ENCODE measurements at regions not wholly inside any gene's neighbourhood (a gene's known extent, or its start where the extent isn't known, plus 50 kb on each side); places are given as distances from the start of the nearest gene placed in this dataset.

DNA sequence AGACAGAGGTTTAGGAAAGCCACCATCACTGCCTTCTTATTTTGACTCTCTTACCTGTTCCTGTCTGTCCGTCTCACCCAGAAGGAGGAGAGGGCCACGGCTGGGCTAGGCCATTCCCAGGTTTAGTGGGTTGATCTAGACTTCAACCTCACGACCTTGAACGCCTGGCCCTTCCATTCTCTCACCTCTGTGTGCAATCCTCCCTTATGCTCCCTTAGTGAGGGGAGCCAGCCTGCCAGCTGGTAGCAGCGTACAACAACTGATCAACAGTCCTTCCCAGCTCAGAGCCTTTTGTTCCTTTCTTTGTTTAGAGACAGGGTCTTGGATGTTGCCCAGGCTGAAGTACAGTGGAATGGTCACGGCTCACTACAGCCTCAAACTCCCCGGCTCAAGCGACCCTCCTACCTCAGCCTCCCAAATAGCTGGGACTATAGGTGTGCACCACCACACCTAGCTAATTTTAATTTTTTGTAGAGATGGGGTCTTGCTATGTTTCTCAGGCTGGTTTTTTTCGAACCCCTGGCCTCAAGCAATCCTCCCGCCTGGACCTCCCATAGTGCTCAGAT, 123.9 kb downstream of the ZNF664 start:
- DNase-seq (no peak), ATAC-seq (no peak)

DNA sequence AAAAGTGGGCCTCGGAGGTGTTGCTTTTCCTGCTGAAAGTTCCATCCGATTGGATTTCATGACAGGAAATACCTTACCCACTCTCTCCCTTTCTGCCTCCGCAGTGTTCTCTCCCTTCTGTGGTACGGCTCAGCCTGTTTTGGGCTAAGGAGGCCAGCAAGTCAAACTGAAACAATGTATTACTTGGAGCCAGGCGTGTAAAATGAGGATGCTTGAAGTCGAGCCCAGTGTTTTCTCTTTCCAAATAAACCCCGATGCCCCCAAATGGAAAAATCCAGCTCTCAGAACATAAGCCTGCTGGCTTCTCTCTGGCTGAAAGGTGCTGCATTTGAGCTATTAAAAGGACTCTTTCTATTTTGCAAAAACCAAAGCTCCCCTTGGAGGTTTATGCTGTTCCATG, 124.7 kb downstream of the ZNF664 start:
- no peak for ATAC-seq
- DNase-seq = no peak

DNA sequence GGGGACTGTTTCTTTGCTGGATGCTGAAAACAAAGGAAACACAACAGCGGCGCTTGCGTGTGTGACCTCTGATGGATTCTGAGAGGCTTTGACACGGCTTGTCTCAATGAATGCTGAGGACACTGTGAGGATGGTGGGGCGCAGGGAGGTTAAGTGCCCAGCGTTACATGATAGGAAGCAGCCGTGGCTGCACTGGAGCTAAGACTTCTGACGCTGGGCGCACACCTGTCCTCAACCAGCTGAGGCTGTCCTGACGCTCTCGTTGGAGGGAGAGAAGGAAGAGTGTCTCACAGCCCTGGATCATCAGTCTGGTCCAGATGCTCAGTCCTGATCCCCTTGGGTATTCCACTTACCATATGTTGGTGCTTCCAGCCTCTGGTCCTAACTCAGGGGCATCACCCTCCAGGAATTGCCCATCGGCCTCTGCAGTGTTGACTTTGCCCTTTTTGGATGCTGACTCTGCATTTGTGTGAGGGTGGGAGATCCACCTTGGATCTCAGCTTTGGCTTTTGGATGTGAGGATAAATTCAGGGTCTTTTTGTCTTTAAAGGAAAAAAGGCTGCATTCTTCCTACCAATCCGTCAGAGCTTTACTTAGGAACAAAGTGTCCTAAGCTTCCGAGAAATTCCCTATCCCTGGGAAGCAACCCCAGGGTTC, 125.2 kb downstream of the ZNF664 start:
- DNase-seq = no peak
- ATAC-seq = no peak

DNA sequence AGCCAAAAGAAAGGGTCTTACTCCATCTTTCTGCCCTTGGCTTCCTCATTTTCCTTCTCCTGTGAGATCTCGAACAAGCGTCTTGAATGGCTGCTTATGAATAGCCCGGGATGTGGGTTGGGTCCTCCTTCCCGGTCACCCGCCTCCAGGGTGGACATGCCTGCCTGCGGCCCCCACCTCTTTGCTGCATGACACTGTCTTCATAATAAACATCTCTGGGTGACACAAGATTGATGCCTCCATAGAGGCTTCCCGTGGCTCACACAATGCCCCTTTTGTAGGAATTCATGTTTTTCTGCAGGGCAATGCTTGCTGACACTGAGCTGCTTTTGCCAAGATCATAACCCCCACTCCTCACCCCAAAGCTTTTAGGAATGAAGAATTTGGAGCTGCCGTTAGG, 125.9 kb downstream of the ZNF664 start:
- DNase-seq (no peak), ATAC-seq (no peak)

DNA sequence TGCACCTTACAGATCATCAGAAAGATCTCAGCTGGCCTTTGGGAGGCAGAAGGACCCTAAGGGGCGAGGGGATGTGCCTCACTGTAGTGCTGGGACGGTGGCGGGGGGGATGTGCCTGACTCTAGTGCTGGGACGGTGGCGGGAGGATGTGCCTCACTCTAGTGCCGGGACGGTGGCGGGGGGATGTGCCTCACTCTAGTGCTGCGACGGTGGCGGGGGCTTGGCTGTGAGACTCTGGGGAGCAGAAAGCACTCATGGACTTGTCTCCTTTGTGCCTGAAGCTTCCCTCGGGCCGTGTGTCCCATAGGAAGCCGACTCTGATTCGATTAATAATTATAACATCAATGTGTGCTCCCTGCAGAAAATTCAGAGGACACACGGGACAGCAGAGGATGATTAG, 126.6 kb downstream of the ZNF664 start:
- no peak for ATAC-seq

DNA sequence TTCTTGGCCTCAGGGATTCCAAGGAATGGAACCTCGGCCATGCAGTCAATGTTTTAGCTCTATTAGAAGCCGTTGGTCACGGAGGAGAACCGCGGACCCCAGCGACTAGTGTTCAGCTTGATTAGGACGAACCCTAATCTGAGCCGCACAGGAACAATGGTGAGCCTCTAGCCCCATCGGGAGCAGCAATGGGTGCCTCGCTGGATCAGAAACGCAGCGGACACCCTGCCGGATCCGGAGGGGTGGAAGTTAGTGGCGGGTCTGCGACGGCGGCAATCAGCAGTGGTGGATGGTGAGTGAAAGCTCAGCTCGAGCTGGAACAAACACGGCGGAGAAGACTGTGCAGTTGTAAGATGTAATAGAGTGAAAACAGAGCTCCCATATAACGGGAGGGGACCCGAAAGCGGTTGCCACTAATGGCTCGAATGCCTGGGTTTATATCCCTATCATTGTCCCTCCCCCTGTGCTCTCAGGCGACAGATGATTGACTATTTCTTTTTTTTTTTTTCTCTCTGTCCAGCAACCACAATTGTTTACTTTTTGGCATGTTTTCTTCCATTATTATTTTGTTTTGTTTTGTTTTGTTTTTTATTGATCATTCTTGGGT, 127.7 kb downstream of the ZNF664 start:
- DNase-seq (no peak), ATAC-seq (no peak)

More for the DNA sequence above, 126.6 kb downstream of the ZNF664 start:
- no peak for DNase-seq

DNA sequence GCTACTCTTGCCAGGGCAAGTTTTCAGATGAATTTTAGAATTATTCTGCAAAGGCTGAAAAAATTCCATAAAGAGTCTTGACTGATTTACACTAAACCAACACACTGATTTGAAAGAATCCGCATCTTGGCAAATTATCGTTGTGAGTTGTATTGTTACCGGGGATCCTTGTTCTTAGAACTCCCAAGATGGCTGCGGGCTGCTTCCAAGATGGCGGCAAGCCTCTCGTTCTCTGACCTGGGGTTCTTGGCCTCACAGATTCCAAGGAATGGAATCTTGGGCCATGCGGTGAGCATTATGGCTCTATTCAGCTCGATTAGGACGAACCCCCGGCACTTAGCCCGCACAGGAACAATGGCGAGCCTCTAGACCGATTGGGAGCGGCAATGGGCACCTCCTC, 132.5 kb downstream of the ZNF664 start:
- ATAC-seq (no peak), DNase-seq (no peak)

DNA sequence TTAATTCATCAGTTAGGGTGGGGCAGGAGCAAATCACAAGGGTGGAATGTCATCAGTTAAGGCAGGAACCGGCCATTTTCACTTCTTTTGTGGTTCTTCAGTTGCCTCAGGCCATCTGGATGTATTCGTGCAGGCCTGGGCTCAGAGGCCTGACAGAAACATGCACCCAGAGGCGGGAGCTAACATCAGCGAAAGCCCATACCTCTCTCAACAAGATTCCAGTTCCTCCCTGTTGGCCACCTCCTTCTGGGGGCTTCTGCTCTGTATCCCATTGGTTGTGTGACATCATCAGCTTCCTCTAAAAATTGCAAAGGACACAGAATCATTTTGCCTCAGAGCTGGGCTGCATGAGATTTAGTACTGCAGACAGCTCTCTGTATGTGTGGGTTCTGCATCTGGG, 134.3 kb downstream of the ZNF664 start:
- DNase-seq (no peak), ATAC-seq (no peak)

DNA sequence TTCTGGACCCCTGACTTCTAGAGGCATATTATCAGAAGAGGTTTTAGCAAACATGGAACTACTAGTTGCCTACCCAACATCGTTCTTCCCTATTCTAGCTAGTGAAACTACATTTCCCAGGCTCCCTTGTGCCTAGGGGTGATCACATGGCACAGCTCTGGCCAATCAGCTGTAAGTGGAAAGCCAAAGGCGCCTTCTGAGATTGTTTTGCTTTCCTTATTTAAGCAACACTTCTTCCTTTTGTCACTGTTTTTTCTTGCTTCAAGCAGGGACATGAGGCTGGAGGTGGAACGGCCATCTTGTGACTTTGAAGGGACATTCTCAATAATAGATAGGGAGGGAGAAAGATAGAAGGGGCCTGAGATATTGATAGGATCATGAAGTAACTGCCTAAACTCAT, 136.7 kb downstream of the ZNF664 start:
- ATAC-seq (no peak), DNase-seq (no peak)

DNA sequence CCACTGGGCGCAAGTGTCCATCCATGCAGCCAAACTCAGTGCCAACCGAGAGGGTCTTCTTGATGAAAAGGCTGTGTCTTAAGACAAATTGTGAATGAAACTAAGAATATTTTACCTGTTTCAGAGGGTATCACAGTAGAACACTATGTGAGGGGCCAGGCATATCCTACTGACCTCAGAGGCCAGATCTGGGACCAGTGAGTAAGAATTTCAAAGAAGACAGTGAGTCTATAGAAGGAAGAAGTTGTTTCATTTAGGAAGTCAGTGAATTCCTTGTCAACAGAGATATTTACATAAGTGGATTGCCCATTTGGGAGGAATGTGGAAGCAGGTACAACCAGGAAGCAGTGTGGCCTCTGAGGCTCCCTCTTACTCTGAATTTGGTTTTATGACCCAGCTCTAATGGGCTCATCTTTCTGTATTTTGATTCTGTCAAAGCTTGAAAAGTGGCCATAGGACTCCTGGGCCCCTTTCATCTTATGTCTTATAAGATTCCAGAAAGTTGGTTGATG, 137.4 kb downstream of the ZNF664 start:
- DNase-seq (no peak), ATAC-seq (no peak)

DNA sequence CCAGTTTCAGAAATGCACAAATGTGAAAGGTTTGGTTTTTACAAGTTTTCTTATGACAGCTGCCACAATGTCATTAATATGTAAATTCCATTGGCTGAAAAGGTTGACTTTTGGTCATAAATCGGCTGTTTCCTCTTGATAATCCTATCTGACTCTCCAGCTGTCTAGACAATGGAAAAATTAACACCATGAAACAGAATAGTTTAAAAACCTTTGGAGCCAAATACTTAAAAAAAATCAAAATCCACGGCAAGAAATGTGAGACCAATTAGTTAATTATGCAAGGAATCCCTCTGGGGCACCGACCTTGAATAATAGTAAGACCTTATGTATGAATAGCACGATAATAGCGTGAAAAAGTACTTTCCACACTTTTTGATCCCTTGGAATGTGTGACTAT, 138.0 kb downstream of the ZNF664 start:
- ATAC-seq (no peak), DNase-seq (no peak)

DNA sequence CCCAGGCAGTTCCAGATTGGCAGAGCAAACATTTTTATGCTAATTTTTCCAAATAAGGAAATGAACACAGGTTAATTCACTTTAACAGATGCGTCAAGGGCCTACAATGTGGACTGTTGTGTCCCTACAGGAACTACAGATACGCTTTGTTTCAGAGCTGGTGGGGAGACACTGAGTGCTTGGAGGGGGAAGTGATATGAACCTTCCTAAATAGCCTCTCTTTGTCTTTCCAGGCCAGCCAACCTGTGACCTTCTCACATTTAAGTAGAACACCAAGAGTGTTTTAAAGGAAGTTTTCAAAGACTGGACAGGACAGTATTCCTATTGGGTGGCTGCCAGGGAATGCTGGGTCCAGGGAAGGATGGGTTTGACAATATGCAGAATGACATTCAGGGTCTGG, 141.3 kb downstream of the ZNF664 start:
- DNase-seq (no peak), ATAC-seq (no peak)

DNA sequence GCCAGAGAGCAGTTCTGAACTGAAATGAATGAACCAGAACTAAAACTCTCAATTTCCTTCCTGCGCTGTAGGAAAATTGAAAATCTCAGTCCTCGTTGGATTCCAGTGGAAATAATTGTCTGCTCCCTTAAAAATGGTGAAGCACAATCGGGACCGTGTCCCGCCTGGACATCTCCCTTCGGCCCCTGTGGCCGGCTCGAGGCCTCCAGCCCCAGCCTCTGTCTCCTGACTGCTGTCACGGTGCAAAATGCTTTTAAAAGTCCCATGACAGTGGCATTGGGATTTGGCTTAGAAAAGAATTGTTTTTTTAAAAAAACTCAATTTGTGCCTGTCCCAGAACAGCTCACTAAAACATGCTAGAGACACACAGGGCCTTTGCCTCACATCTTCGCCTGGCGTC, 142.5 kb downstream of the ZNF664 start:
- DNase-seq (no peak), ATAC-seq (no peak)

DNA sequence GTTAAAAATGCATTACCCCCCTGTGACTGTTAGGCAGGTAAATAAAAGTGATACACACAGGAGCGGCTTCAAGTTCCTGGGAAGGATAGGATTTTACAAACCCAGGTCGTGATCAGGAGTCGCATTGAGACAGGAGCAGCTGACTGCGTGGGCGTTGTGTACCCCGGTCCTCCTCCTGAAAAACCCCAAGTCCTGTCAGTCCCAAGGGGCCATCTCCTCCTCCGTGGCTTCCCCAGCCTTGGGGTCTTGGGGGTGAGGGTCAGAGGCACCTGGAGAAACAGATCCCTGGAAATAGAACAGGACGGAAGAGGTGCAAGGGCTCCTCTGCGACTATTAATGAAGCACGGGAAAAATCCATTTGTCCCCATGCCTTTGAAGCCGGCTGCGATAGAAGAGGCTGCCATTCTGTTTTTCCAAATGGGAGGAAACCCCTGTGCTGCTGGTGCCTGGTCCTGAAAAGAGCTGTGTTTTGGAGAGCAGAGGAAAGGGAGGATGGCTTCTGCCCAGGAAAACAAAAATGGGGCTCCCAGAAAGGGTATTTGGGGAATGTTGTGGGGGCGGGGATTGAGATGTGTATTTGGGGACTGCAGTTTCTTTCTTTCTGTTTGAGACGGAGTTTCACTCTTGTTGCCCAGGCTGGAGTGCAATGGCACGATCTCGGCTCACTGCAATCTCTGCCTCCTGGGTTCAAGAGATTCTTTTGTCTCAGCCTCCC, 143.1 kb downstream of the ZNF664 start:
- no peak for DNase-seq
- ATAC-seq = no peak

DNA sequence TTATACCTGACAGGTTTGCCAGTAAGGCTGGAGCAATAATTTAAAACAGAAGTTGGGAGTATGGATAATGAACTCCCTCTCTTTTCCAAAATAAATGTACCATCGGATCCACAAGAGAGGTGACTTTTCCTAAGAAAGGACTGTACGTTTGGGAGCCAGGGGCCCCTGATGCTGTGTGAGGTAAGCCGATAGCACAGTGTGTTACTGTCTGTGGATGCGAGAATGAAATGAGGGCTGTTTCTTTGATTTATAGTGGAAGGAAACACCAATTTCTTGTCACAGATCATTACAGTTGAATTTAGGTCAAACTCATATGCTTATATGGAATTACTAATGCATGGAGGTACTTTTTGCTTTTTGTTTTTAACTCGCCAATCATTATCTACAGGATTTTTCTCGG, 147.7 kb downstream of the ZNF664 start:
- DNase-seq (no peak), ATAC-seq (no peak)

DNA sequence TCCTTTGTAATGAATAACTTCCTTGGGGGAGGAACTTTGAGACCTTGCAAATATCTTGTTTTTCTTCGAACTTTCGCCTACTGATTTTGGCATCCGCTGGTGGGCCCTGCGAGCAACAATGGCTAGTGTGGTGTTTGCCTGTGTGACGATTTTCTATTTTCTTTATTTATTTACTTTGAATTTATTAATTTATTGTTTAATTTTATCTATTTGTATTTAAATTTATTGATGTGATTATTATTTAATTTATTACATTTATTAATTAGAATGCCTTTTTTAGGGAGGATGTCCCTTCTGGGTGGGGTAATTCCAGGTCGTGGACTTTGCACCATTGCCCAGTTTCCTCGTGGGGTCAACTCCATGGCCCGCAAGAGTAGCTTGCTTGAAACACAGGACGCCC, 149.7 kb downstream of the ZNF664 start:
- DNase-seq (no peak), ATAC-seq (no peak)

DNA sequence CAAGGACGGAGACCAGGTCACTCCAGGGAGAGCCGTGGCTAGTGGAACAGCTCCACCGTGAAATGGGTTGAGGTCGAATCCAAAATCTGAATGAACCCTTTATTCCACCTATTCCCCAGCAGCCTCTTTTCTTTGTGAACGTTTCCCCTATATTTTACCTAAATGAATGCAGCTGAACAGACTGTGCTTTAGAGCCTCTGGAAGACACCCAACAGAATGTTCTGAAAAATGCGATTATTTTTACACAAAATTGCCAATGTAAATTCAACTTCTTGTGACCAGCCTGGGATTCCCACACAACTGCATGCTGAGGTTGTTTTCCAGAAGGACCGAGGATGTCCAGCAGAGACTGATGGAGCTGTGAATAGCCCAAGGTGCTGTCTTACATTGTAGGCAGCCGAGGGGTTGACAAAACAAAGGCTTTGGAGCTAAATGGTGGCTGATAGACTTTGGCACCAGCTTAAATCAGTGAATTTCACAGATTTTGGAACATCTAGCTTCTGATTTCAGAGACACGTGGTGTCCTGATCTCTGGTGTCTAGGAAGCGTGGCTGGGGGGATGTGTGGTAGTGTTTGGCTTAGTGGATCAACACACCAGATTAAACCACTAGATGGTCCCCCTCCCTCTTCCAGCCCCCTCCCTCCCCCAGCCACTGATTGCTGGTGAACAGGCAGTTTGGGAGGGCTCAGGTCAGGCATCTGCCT, 150.4 kb downstream of the ZNF664 start:
- no peak for ATAC-seq
- no peak for DNase-seq

DNA sequence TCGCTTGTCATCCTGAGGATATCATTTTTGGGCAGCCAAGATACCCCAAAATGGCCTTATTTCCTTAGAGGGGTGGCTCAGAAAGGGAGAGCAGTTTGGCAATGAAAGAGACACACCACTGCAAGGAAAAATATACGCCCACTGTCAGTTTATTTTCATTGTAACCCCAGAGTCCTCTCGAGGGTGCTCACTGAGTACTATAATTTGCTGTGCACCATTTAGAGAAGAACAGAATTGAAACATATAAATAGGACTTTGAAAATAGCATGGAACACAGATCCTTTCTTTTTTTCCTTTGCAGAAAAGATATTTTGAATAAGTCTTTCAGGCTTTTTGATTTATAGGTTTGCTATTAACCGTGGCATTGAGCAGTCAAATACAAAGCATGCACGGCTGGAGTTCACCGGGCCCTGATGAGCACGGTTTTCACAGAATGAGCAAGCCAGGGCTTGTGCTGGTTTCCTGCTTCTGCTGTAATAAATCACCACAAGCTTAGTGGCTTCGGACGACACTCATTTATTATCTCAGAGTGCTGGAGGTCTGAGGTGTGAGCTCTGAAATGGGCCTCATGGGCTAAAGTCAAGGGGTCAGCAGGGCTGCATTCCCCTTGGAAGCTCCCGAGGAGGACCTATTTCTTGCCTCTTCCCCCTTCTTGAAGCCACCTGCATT, 152.3 kb downstream of the ZNF664 start:
- no peak for DNase-seq
- no peak for ATAC-seq

DNA sequence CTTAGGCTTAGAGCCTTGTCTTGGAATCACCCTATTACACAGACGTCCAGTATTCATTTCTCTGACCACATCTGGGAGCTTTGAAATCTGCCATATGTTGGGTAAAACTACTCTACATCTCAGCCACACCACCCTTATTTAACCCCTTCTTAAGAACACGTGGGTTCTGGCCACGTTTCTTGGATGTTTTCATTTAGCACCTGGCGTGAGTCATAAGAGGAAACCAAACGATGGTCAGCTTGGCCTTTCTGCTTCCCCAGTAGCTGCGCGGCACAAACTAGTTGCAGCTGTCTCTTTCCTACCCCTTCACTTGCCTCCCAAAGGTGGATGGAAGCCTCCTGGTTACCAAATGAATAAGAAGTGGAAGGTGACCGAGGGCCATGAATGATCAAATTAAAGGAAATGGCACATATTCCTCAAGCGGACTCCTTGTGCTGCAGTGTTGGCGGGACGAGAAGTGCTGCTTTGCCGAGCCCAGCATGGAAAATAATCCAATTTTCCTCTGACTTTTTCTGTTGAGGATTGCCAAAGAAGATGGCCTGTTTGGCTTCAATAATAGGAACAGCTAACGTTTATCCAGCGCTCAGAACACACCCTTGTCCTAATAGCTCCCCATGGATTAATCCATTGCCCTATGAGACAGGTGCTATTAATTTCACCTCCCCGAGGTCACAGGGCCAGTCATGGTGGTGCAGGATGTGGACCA, 154.1 kb downstream of the ZNF664 start:
- no peak for ATAC-seq
- DNase-seq = no peak

DNA sequence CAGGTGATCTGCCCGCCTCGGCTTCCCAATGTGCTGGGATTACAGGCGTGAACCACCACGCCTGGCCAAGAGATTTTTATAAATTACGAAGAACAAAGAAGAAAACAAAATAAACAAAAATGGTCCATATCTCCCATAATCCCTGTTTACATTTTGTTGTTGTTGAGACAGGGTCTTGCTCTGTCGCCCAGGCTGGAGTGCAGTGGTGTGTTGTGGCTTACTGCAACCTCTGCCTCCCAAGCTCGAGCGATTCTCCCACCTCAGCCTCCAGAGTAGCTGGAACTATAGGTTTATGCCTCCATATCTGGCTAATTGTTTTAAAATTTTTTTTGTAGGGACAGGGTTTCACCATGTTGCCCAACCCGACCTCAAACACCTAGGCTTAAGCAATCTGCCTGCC, 156.1 kb downstream of the ZNF664 start:
- no peak for ATAC-seq
- DNase-seq = no peak
